HepG2 (cell line): ENCODE measurements at regions not wholly inside any gene's neighbourhood (a gene's known extent, or its start where the extent isn't known, plus 50 kb on each side); places are given as distances from the start of the nearest gene placed in this dataset.
A peak's percentile ranks its signal among the peaks of the same experiment; 100 is the strongest.

Experiments
- ATAC-seq: fragments of 200-7000 bp; cut with Tn5 transposase; 3 replicates; pipeline ENCODE4 v1.9.1; 2020; ENCODE audit warnings: mild to moderate bottlenecking, moderate library complexity
- BruUV-seq: library from RNA; stranded (reverse); fragments of 400-500 nt; replicated peaks from 2 replicates; lab custom pipeline; 2021; lab: Mats Ljungman, UMichigan
- CTCF ChIA-PET: fragments of 300-600 bp; formaldehyde crosslinking; extraction: SDS; loops from one replicate; lab custom pipeline; 2021; ENCODE audit warnings: low total read pairs, inconsistent platforms, low intra/inter-chr PET ratio; lab: Yijun Ruan, JAX
- POLR2A ChIA-PET: fragments of 350-600 bp; sonication (Branson Sonifier 250); formaldehyde crosslinking; loops from one replicate; lab custom pipeline; 2020; ENCODE audit warnings: antibody characterized with exemption, inconsistent platforms; lab: Yijun Ruan, JAX
- DNase-seq: peaks from one replicate; pipeline ENCODE4 v3.0.0-alpha.2; 2015; ENCODE audit warnings: low spot score
- FAIRE-seq: peaks from 3 replicates; lab custom pipeline; 2011; peaks lifted over from hg19 to GRCh38; lab: Jason Lieb, UNC
- H2AFZ ChIP-seq: one replicate; pipeline ENCODE4 v1.6.1; 2011; ENCODE audit warnings: low read length, inconsistent platforms
- H3K27ac ChIP-seq: fragments of 300-600 bp; 3 replicates; pipeline ENCODE4 v1.8.0; 2011; ENCODE audit warnings: mixed run types, mild to moderate bottlenecking, mixed read lengths, low read length, inconsistent platforms; ENCODE audit not compliant: insufficient read depth; ENCODE audit errors: extremely low read length
- H3K27me3 ChIP-seq, 2 experiments: fragments of 200-600 bp in 1 of 2; 2 replicates in 1 of 2; 3 replicates in 1 of 2; pipeline versions ENCODE4 v1.6.0 to v1.8.0; 2011; ENCODE audit warnings: low read length in 2 of 2, mild to moderate bottlenecking in 2 of 2, moderate library complexity in 2 of 2, inconsistent platforms in 1 of 2; ENCODE audit not compliant: insufficient read depth in 2 of 2, control insufficient read depth in 1 of 2
- H3K36me3 ChIP-seq, 2 experiments: fragments of 200-600 bp in 1 of 2; replicated peaks in 1 of 2; 2 replicates in 1 of 2; 3 replicates in 1 of 2; pipeline versions ENCODE4 v1.5.1 to v1.8.0; 2011; ENCODE audit warnings: low read length in 2 of 2, inconsistent platforms in 1 of 2; ENCODE audit not compliant: insufficient read depth in 2 of 2, control insufficient read depth in 1 of 2
- H3K4me1 ChIP-seq: 2 replicates; pipeline ENCODE4 v1.5.1; 2012; ENCODE audit warnings: low read length, inconsistent platforms; ENCODE audit not compliant: insufficient read depth
- H3K4me2 ChIP-seq: 2 replicates; pipeline ENCODE4 v1.6.0; 2011; ENCODE audit warnings: low read depth, low read length, inconsistent platforms
- H3K4me3 ChIP-seq, 3 experiments: fragments of 200-600 bp in 1 of 3; sonication (generic), shearing (Covaris generic) in 1 of 3; replicated peaks in 1 of 3; 2 replicates each; pipeline ENCODE4 v1.5.1; 2011 to 2016; ENCODE audit warnings: low read length in 3 of 3, inconsistent platforms in 2 of 3, low read depth in 2 of 3, mild to moderate bottlenecking in 2 of 3, control low read depth in 1 of 3, mixed read lengths in 1 of 3; ENCODE audit not compliant: insufficient read depth in 1 of 3
- H3K79me2 ChIP-seq: one replicate; pipeline ENCODE4 v1.6.1; 2011; ENCODE audit warnings: low read length, inconsistent platforms; ENCODE audit not compliant: insufficient read depth
- H3K9ac ChIP-seq: 2 replicates; pipeline ENCODE4 v1.6.0; 2011; ENCODE audit warnings: mild to moderate bottlenecking, low read depth, low read length, inconsistent platforms; ENCODE audit not compliant: insufficient read depth
- H3K9me3 ChIP-seq: 2 replicates; pipeline ENCODE4 v1.5.1; 2012; ENCODE audit warnings: mild to moderate bottlenecking, low read length
- H4K20me1 ChIP-seq: 2 replicates; pipeline ENCODE4 v1.6.0; 2011; ENCODE audit warnings: inconsistent platforms, mild to moderate bottlenecking, low read length, moderate library complexity; ENCODE audit not compliant: insufficient read depth
- ELF3 ChIP-seq: IDR thresholded peaks from 2 replicates; pipeline ENCODE4 v1.6.1; 2016; ENCODE audit warnings: missing genetic modification reagents, missing compliant biosample characterization
- FOXO4 ChIP-seq: sonication (generic); formaldehyde crosslinking; conservative IDR thresholded peaks from 2 replicates; pipeline ENCODE4 v1.8.1; 2023; ENCODE audit warnings: missing genetic modification reagents
- FOXP1 ChIP-seq, 2 experiments: fragments of 450-650 bp in 1 of 2; IDR thresholded peaks; 2 replicates each; pipeline ENCODE4 v1.6.1; 2017 to 2018; ENCODE audit warnings: antibody characterized with exemption in 1 of 2
- HCFC1 ChIP-seq: fragments of 150-350 bp; IDR thresholded peaks from 2 replicates; pipeline ENCODE4 v1.6.1; 2014; ENCODE audit warnings: low read depth, low read length
- MAFF ChIP-seq: IDR thresholded peaks from 2 replicates; pipeline ENCODE4 v1.6.1; 2011; ENCODE audit warnings: low read depth, low read length, improper control_type of control experiment
- MAFK ChIP-seq, 2 experiments: IDR thresholded peaks in 1 of 2; conservative IDR thresholded peaks in 1 of 2; 2 replicates each; pipeline ENCODE4 v1.6.1; 2011; ENCODE audit warnings: improper control_type of control experiment in 2 of 2, low read length in 2 of 2
- NR2F1 ChIP-seq, 2 experiments: fragments of 450-650 bp in 1 of 2; formaldehyde crosslinking in 1 of 2; IDR thresholded peaks; 2 replicates each; pipeline versions ENCODE4 v1.5.0 to v1.6.1; 2016 to 2020; ENCODE audit warnings: mild to moderate bottlenecking in 1 of 2, missing compliant biosample characterization in 1 of 2, missing genetic modification reagents in 1 of 2, moderate library complexity in 1 of 2
- NRL ChIP-seq: sonication (generic); formaldehyde crosslinking; IDR thresholded peaks from 2 replicates; pipeline ENCODE4 v1.5.0; 2020; ENCODE audit warnings: missing genetic modification reagents, mild to moderate bottlenecking, moderate library complexity, borderline replicate concordance
- TAF15 ChIP-seq: fragments of 200-400 bp; formaldehyde crosslinking; IDR thresholded peaks from one replicate; pipeline ENCODE4 v1.6.1; 2018; ENCODE audit warnings: mild to moderate bottlenecking, low read depth, low read length; ENCODE audit not compliant: poor library complexity, severe bottlenecking
- TBX2 ChIP-seq: sonication (generic); formaldehyde crosslinking; IDR thresholded peaks from 2 replicates; pipeline ENCODE4 v1.5.0; 2020; ENCODE audit warnings: missing genetic modification reagents, mild to moderate bottlenecking, borderline replicate concordance
- ZBTB38 ChIP-seq: sonication (generic); formaldehyde crosslinking; IDR thresholded peaks from 2 replicates; pipeline ENCODE4 v1.5.1; 2020; ENCODE audit warnings: mild to moderate bottlenecking, missing genetic modification reagents
- ZNF230 ChIP-seq: sonication (generic); formaldehyde crosslinking; IDR thresholded peaks from 2 replicates; pipeline ENCODE4 v1.4.0; 2020; ENCODE audit warnings: mild to moderate bottlenecking, missing genetic modification reagents
- ZNF264 ChIP-seq: sonication (generic); formaldehyde crosslinking; IDR thresholded peaks from 2 replicates; pipeline ENCODE4 v1.4.0; 2020; ENCODE audit warnings: missing genetic modification reagents
- ZNF354B ChIP-seq: sonication (generic); formaldehyde crosslinking; IDR thresholded peaks from 2 replicates; pipeline ENCODE4 v1.8.0; 2022; ENCODE audit warnings: mild to moderate bottlenecking, missing genetic modification reagents
- ZNF609 ChIP-seq: sonication (generic); formaldehyde crosslinking; IDR thresholded peaks from 2 replicates; pipeline ENCODE4 v1.4.0; 2020; ENCODE audit warnings: mild to moderate bottlenecking, missing genetic modification reagents, borderline replicate concordance
- WGBS: methylation state at CpG from one replicate; pipeline ENCODE4 v1.1.6; 2017; ENCODE audit warnings: low lambda C conversion rate; 5-methylcytosine and 5-hydroxymethylcytosine counted together
- in situ Hi-C: cut with HindIII; loops from 2 replicates; pipeline ENCODE4 v1.10.0; 2017; ENCODE audit warnings: low pct_unique_long_range_greater_than_20kb; ENCODE audit not compliant: extremely low pct_ligation_motif_present
- intact Hi-C: fragments of 100-400 bp; cut with micrococcal nuclease; formaldehyde crosslinking; loops from one replicate; pipeline ENCODE4 v1.10.0; 2022; ENCODE audit not compliant: unreplicated experiment

GRCh38 chr14:30332374-30332773 is 226.6 kb upstream of the G2E3 start:
- H3K9ac ChIP-seq, result no peak overlapping the region

GRCh38 chr14:30333934-30334333 is 225.0 kb upstream of the G2E3 start:
- FAIRE-seq (no peak), ATAC-seq (no peak), DNase-seq (no peak)
- peaks cover 8% of the 10 kb centered on the region for H3K9me3 ChIP-seq
- POLR2A ChIA-PET, result interaction anchor here (0.7 kb wide), 1 partner anchor 201 kb away, joined by 3 read pairs; no protein-coding TSS in a partner anchor
- BruUV-seq, result no TSS peak
- H3K4me3 ChIP-seq, result no peak overlapping the region
- intact Hi-C loops, result no loop called here
- H3K36me3 ChIP-seq, result no peaks in the 10 kb centered on the region
- WGBS, result under 1% methylated on average over 2 of the region's 2 CpGs
- no peaks in the 10 kb centered on the region for H3K79me2 ChIP-seq
- in situ Hi-C loops, result no loop called here
- no peaks in the 10 kb centered on the region for H3K4me1 ChIP-seq
- H3K4me2 ChIP-seq, result no peak overlapping the region
- no peak overlapping the region for H3K27ac ChIP-seq
- H4K20me1 ChIP-seq, result no peaks in the 10 kb centered on the region
- H2AFZ ChIP-seq, result no peak overlapping the region
- H3K27me3 ChIP-seq, result no peaks in the 10 kb centered on the region
- no peak overlapping the region for H3K9ac ChIP-seq
- CTCF ChIA-PET, result no interaction called here
- no peak for TF ChIP-seq FOXO4 (CRISPR knock-in tag)
- no peak for TF ChIP-seq ZNF230 (CRISPR knock-in tag)
- TF ChIP-seq ZNF609 (CRISPR knock-in tag), result no peak
- TF ChIP-seq ZNF354B (CRISPR knock-in tag), result no peak
- no peak for TF ChIP-seq ZBTB38
- no peak for TF ChIP-seq ELF3 (CRISPR knock-in tag)
- TF ChIP-seq ZNF264, result no peak
- TF ChIP-seq FOXP1 (IDR thresholded peaks at IDR 0.05), result no peak
- TF ChIP-seq FOXP1 (CRISPR knock-in tag; IDR thresholded peaks at IDR 0.05), result no peak
- TF ChIP-seq NR2F1 (CRISPR knock-in tag; IDR thresholded peaks at IDR 0.05), result no peak
- TF ChIP-seq TAF15, result no peak
- TF ChIP-seq TBX2 (CRISPR knock-in tag), result no peak
- no peak for TF ChIP-seq NRL (CRISPR knock-in tag)

More at GRCh38 chr14:30332374-30332773, 226.6 kb upstream of the G2E3 start:
- ATAC-seq (no peak), FAIRE-seq (no peak), DNase-seq (no peak)
- Histone ChIP-seq H3K36me3 (no peaks in the 10 kb centered on the region), H3K27ac (no peak overlapping the region), H4K20me1 (no peaks in the 10 kb centered on the region), H3K4me2 (no peak overlapping the region), H3K9me3 (peaks cover 8% of the 10 kb centered on the region), H3K4me3 (no peak overlapping the region), H3K27me3 (no peaks in the 10 kb centered on the region), H3K79me2 (no peaks in the 10 kb centered on the region), H3K4me1 (no peaks in the 10 kb centered on the region), H2AFZ (no peak overlapping the region)
- POLR2A ChIA-PET, result no interaction called here
- in situ Hi-C loops, result no loop called here
- CTCF ChIA-PET, result no interaction called here
- TF ChIP-seq MAFF, result peak; percentile 97
- peak; percentile 97 to 99 for TF ChIP-seq MAFK (conservative IDR thresholded peaks at IDR 0.05 in 1 of 2, IDR thresholded peaks at IDR 0.05 in 1 of 2; ENCODE audit: low read length in 2 of 2)
- no peak for TF ChIP-seq HCFC1
- no TSS peak for BruUV-seq
- intact Hi-C loops, result no loop called here
